ENCODE measurements at regions not wholly inside any gene's neighbourhood (a gene's known extent, or its start where the extent isn't known, plus 50 kb on each side); places are given as distances from the start of the nearest gene placed in this dataset.

DNA sequence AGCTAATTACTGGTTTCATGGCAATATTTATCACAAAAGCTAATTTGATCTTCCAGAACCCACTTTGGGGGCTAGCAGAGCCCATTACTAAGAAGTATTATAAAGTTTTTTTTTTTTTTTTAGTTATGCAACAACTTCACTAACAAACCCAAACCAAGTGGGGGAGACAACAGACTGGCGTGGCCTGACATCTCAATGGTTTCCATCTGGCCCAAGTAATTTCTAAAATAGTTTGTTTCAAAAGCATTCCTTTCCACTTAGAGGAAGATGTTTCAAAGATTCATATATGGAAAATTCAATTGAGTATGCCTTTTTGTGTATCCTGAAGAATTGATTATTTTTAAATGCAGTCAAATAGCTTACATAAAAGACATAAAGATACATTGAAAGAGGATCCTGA lies 367.1 kb downstream of the HRH4 start:
- no peak for TF ChIP-seq SP1 (CRISPR knock-in tag; conservative IDR thresholded peaks at IDR 0.05)
- no peak for TF ChIP-seq CREB1 (CRISPR knock-in tag; IDR thresholded peaks at IDR 0.05)
- TF ChIP-seq, protein P1, sequence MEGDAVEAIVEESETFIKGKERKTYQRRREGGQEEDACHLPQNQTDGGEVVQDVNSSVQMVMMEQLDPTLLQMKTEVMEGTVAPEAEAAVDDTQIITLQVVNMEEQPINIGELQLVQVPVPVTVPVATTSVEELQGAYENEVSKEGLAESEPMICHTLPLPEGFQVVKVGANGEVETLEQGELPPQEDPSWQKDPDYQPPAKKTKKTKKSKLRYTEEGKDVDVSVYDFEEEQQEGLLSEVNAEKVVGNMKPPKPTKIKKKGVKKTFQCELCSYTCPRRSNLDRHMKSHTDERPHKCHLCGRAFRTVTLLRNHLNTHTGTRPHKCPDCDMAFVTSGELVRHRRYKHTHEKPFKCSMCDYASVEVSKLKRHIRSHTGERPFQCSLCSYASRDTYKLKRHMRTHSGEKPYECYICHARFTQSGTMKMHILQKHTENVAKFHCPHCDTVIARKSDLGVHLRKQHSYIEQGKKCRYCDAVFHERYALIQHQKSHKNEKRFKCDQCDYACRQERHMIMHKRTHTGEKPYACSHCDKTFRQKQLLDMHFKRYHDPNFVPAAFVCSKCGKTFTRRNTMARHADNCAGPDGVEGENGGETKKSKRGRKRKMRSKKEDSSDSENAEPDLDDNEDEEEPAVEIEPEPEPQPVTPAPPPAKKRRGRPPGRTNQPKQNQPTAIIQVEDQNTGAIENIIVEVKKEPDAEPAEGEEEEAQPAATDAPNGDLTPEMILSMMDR (IDR thresholded peaks at IDR 0.05): no peak
- no peak for TF ChIP-seq TCF7 (CRISPR knock-in tag; IDR thresholded peaks at IDR 0.05; ENCODE audit: low read depth)
- TF ChIP-seq SMAD3 (CRISPR knock-in tag; IDR thresholded peaks at IDR 0.05; ENCODE audit: borderline replicate concordance): no peak
- TF ChIP-seq, protein P2, sequence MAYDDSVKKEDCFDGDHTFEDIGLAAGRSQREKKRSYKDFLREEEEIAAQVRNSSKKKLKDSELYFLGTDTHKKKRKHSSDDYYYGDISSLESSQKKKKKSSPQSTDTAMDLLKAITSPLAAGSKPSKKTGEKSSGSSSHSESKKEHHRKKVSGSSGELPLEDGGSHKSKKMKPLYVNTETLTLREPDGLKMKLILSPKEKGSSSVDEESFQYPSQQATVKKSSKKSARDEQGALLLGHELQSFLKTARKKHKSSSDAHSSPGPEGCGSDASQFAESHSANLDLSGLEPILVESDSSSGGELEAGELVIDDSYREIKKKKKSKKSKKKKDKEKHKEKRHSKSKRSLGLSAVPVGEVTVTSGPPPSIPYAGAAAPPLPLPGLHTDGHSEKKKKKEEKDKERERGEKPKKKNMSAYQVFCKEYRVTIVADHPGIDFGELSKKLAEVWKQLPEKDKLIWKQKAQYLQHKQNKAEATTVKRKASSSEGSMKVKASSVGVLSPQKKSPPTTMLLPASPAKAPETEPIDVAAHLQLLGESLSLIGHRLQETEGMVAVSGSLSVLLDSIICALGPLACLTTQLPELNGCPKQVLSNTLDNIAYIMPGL (CRISPR knock-in tag; IDR thresholded peaks at IDR 0.05): no peak
- TF ChIP-seq PRRX2 (CRISPR knock-in tag; IDR thresholded peaks at IDR 0.05): no peak
- no peak for TF ChIP-seq ZNF263 (CRISPR knock-in tag; IDR thresholded peaks at IDR 0.05; ENCODE audit: low read depth)
- no peak for TF ChIP-seq NR1H2 (CRISPR knock-in tag; IDR thresholded peaks at IDR 0.05)
- TF ChIP-seq, protein P3, sequence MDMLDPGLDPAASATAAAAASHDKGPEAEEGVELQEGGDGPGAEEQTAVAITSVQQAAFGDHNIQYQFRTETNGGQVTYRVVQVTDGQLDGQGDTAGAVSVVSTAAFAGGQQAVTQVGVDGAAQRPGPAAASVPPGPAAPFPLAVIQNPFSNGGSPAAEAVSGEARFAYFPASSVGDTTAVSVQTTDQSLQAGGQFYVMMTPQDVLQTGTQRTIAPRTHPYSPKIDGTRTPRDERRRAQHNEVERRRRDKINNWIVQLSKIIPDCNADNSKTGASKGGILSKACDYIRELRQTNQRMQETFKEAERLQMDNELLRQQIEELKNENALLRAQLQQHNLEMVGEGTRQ (CRISPR knock-in tag; IDR thresholded peaks at IDR 0.05): no peak
- TF ChIP-seq, protein P4, sequence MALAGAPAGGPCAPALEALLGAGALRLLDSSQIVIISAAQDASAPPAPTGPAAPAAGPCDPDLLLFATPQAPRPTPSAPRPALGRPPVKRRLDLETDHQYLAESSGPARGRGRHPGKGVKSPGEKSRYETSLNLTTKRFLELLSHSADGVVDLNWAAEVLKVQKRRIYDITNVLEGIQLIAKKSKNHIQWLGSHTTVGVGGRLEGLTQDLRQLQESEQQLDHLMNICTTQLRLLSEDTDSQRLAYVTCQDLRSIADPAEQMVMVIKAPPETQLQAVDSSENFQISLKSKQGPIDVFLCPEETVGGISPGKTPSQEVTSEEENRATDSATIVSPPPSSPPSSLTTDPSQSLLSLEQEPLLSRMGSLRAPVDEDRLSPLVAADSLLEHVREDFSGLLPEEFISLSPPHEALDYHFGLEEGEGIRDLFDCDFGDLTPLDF (CRISPR knock-in tag; IDR thresholded peaks at IDR 0.05): no peak
- no peak for TF ChIP-seq CBFB (CRISPR knock-in tag; IDR thresholded peaks at IDR 0.05; ENCODE audit: low read depth)

All from WTC11 (cell line).